Suprapubic skin (tissue), 4 donors: ENCODE measurements at regions not wholly inside any gene's neighbourhood (a gene's known extent, or its start where the extent isn't known, plus 50 kb on each side); places are given as distances from the start of the nearest gene placed in this dataset.

Experiments used
- CTCF ChIP-seq, 2 donors: fragments of 200-600 bp in 1 of 2; fragments of 450-650 bp in 1 of 2; sonication (generic) in 1 of 2; IDR thresholded peaks; one replicate each; pipeline ENCODE4 v1.5.1; 2016 to 2019; ENCODE audit warnings: antibody characterized with exemption in 2 of 2, mild to moderate bottlenecking in 1 of 2, moderate library complexity in 1 of 2
- EP300 ChIP-seq: sonication (generic); formaldehyde crosslinking; IDR thresholded peaks from one replicate; pipeline ENCODE4 v1.6.1; 2017; ENCODE audit warnings: antibody characterized with exemption
- POLR2A ChIP-seq, 2 donors: fragments of 450-650 bp; IDR thresholded peaks; one replicate each; pipeline ENCODE4 v1.6.1; 2017; ENCODE audit warnings: antibody characterized with exemption in 2 of 2, mild to moderate bottlenecking in 2 of 2, moderate library complexity in 2 of 2
- POLR2AphosphoS5 ChIP-seq, 3 donors: sonication (generic); formaldehyde crosslinking; IDR thresholded peaks; one replicate each; pipeline ENCODE4 v1.6.1; 2017; ENCODE audit warnings: antibody characterized with exemption in 3 of 3

GRCh38 chr3:1942781-1943180 lies 155.9 kb upstream of the CNTN4 start:
- TF ChIP-seq POLR2A (IDR thresholded peaks at IDR 0.05) (no peak), POLR2AphosphoS5 (IDR thresholded peaks at IDR 0.05) (no peak), CTCF (IDR thresholded peaks at IDR 0.05) (no peak), EP300 (no peak)
